Central memory CD8-positive, alpha-beta T cell (primary cell): ENCODE measurements at regions not wholly inside any gene's neighbourhood (a gene's known extent, or its start where the extent isn't known, plus 50 kb on each side); places are given as distances from the start of the nearest gene placed in this dataset.

Source experiments
- ATAC-seq: fragments of 150-1000 bp; cut with Tn5 transposase; replicated peaks from 2 replicates; pipeline ENCODE4 v1.10.0; 2022; ENCODE audit warnings: mild to moderate bottlenecking, moderate FRiP score, moderate number of reproducible peaks; ENCODE audit not compliant: poor library complexity, severe bottlenecking; ENCODE audit errors: extremely low read depth
- DNase-seq, 2 donors: peaks; one replicate each; pipeline ENCODE4 v3.0.0; 2021; ENCODE audit warnings: low spot score in 2 of 2
- H3K27ac Mint-ChIP-seq: one replicate; pipeline ENCODE4 v1.8.0; 2022; ENCODE audit warnings: low read depth, mild to moderate bottlenecking, moderate library complexity, mixed read lengths
- H3K27me3 Mint-ChIP-seq: one replicate; pipeline ENCODE4 v1.8.0; 2022; ENCODE audit warnings: mixed read lengths
- H3K36me3 Mint-ChIP-seq: one replicate; pipeline ENCODE4 v1.8.0; 2022; ENCODE audit warnings: mild to moderate bottlenecking, moderate library complexity, mixed read lengths; ENCODE audit not compliant: insufficient read depth
- H3K4me1 Mint-ChIP-seq: one replicate; pipeline ENCODE4 v1.8.0; 2022; ENCODE audit warnings: mixed read lengths
- H3K4me3 Mint-ChIP-seq: one replicate; pipeline ENCODE4 v1.8.0; 2022; ENCODE audit warnings: mild to moderate bottlenecking, moderate library complexity, mixed read lengths
- H3K9me3 Mint-ChIP-seq: one replicate; pipeline ENCODE4 v1.8.0; 2022; ENCODE audit warnings: mixed read lengths

DNA sequence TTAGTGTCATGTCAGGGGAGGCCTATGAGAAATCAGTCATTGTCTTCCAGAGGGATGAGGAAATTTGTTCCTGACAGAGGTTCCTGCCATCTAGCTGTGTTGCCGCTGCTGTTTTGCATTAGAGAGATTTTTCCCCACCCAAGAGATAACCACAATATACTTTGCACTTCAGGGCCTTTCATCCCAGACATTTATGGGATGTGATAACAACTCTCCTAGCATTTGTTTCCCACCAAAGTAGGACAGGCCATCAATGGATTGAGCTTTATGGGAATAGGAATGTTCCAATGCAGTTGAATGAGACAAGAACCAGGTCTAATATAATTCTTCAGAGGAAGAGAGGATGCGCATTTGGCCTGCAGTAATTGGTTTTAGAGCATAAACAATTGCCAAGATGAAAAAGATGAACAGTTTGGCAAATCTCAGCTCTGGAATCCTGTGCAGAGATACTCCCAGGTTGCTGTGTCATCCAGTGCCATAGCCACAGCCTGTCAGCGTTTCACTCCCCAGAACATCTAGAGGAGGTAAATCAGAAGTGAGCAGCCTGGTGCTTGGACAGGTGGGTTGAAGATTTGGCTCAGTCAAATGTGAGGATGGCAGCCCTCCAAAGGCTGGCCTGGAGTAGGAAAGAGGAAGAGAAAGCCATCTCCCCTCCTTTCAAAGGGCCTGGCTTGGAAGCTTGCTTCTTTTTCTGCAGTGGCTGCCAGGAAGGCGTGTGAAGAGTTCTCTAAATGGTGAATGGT lies 93.7 kb upstream of the SETBP1 start:
- Mint-ChIP-seq H3K9me3 (no peaks in the 10 kb centered on the region), H3K36me3 (no peaks in the 10 kb centered on the region), H3K27ac (no peak overlapping the region), H3K4me3 (no peak overlapping the region), H3K27me3 (peaks cover 9% of the 10 kb centered on the region), H3K4me1 (no peaks in the 10 kb centered on the region)
- DNase-seq (no peak), ATAC-seq (no peak)

DNA sequence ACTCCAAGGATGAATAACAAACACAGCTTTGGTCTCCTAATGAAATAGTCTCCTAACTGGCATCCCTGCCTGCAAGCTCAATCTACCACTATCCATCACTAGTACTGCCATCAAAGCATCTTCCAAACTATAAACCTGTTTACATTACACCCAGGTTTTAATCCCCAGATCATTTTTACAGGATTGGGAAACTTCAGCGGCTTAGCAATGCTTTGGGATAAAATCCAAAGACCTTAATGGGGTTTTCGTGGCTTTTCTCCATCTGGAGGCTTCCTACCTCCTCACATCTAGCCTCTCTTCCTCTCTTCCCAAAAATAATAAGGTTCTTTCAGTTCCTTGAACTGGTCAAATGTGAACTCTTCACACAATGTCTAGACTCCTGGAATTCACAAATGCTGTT lies 92.2 kb upstream of the SETBP1 start:
- no peak overlapping the region for H3K27ac Mint-ChIP-seq
- no peak for DNase-seq
- no peak overlapping the region for H3K4me3 Mint-ChIP-seq
- no peak for ATAC-seq
- peaks cover 9% of the 10 kb centered on the region for H3K27me3 Mint-ChIP-seq
- no peaks in the 10 kb centered on the region for H3K4me1 Mint-ChIP-seq
- no peaks in the 10 kb centered on the region for H3K36me3 Mint-ChIP-seq
- no peaks in the 10 kb centered on the region for H3K9me3 Mint-ChIP-seq

DNA sequence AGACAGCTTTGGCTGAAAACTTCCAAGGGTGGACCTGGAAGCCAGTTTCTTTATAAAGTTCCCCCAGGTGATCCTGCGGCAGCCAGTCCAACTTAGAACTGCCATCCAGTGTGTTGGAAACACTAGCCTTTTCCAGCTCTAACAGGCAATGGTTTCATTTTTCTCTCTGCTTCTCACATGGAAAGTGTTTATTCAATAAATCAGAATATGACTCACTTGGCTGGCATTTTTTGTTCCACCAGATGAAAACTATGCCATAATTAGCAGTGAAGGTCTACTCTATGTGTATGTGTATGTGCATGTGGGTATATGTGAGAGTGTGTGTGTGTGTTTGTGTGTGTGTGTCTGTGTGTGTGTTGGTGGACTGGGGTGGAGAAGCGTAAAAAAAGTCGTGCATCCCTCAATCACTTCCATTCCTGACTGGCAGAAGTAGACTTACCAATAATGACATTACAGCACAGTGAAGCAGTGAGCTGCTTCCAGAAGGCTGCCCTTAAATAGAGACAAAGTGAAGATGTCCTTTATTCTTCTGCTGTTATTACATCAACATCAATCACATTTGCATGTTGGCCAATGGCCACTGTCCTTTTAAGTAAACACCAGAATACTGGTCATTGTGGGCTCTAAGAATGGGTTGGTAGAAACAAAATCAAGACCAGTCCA lies 90.9 kb upstream of the SETBP1 start:
- Mint-ChIP-seq H3K4me1 (no peaks in the 10 kb centered on the region), H3K36me3 (peaks cover 1% of the 10 kb centered on the region), H3K9me3 (no peaks in the 10 kb centered on the region), H3K4me3 (no peak overlapping the region), H3K27me3 (peaks cover 9% of the 10 kb centered on the region), H3K27ac (no peak overlapping the region)
- no peak for ATAC-seq
- DNase-seq: no peak

DNA sequence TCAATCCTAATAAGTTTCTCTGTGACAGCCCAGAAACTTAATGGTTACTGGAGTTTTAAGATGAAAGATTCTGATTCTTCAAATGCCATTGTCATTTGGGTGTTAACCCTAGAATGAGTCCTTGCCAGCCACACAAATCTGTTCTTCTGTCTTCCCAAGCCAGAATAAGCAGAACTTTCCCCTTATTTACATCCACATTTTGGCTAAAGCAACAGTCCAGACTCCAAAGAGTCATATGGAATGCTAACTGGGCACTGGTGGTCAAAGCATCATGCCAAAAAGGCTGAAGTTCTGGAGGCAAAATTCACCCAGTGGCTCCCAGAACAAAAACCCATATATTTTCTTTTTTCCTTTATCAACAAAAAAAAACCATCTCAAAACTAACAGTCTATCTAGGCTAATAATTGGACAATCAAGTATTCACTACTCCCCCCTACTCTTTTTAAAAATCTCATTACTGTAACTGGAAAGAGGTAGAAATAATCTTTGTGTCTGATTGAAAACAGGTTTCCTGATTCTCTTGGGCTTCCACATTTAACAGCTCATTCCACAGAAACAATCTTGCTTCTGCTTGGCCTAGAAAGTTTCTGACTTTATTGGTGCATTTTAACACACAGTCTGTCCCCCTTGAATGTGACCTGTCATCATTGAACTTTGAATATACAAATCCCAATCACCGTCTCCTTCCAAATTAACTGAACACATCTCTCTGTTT lies 89.6 kb upstream of the SETBP1 start:
- Mint-ChIP-seq H3K4me3 (no peak overlapping the region), H3K4me1 (no peaks in the 10 kb centered on the region), H3K27ac (no peak overlapping the region), H3K9me3 (no peaks in the 10 kb centered on the region), H3K36me3 (peaks cover 1% of the 10 kb centered on the region), H3K27me3 (peaks cover 9% of the 10 kb centered on the region)
- DNase-seq (no peak), ATAC-seq (no peak)

DNA sequence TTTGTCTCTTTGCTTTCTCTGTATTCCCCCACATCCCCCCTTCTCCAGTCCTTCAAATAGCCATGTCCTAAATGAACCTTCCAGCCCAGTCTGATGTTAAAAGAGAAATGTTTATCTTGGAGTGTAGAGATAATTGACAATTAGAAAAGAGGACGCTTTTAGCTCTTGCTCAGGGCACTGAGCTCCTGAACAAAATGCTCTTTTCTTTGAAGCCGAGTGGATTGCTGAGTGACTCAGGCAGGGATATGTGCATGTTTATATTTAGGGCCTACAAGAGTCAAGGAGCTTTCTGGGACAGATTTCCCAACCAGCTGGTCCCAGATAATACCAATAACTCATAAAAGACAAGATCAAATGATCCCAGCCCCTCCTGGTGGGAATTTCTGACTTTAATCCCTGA lies 88.0 kb upstream of the SETBP1 start:
- H3K4me3 Mint-ChIP-seq: no peak overlapping the region
- H3K36me3 Mint-ChIP-seq: peaks cover 1% of the 10 kb centered on the region
- peaks cover 20% of the 10 kb centered on the region for H3K27me3 Mint-ChIP-seq

DNA sequence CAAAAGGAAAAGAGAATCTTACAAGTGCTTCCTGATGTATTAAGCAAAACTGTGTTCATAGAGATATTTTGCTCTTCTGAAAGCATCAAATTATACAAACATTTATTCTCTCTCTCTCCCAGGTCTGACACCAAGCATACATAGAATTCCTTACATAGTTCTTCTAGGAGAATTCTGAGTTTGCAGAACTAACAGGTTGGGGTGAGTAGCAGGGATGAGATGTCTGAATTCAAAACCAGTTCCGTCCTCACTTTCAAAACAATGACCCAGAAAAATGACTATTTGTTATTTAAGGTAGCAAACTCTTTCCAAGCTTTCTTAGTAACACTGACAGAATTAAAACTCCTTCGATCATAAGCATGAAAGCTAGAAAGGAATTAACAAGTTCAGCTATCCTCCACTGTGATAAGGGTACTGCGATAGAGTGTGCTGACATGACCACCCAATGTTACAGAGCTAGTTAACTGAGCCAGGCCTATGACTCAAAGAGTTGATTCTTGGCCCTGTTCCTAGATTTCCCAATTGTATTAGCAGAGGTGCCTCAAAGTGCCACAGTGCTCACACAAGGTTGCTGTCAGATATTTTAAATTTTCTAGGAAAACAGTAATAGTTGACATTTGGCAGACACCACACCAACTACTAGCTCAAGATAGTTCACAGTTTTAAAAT lies 85.8 kb upstream of the SETBP1 start:
- ATAC-seq (no peak), DNase-seq (no peak)
- Mint-ChIP-seq H3K27ac (no peak overlapping the region), H3K27me3 (peaks cover 14% of the 10 kb centered on the region), H3K9me3 (no peaks in the 10 kb centered on the region), H3K4me3 (no peak overlapping the region), H3K36me3 (peaks cover 1% of the 10 kb centered on the region), H3K4me1 (peaks cover 6% of the 10 kb centered on the region)

More for the DNA sequence above, 88.0 kb upstream of the SETBP1 start:
- no peak for DNase-seq
- ATAC-seq: no peak
- H3K4me1 Mint-ChIP-seq: peaks cover 6% of the 10 kb centered on the region
- no peaks in the 10 kb centered on the region for H3K9me3 Mint-ChIP-seq
- no peak overlapping the region for H3K27ac Mint-ChIP-seq

DNA sequence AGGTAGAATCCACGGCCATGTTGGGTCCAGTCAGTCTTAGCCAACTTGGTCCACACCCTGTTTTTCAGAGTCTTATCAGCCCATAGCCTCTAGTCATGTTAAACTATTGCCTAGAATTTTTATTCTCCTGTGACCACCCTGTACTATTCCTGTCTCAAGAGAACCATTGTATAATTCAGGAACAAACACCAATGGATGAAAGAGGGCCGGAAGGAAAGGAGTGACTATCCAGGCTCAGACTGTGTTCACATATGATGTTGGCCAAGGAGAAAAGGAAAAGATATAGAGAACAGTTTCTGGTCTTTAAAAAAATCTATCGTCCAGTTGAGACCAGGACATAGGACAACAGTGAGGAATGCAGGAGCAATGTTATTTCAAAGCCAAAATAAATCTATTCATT lies 82.9 kb upstream of the SETBP1 start:
- no peak for DNase-seq
- H3K36me3 Mint-ChIP-seq: peaks cover 1% of the 10 kb centered on the region
- no peak overlapping the region for H3K27ac Mint-ChIP-seq
- peaks cover 14% of the 10 kb centered on the region for H3K27me3 Mint-ChIP-seq
- no peaks in the 10 kb centered on the region for H3K9me3 Mint-ChIP-seq
- ATAC-seq: no peak
- H3K4me3 Mint-ChIP-seq: no peak overlapping the region
- peaks cover 6% of the 10 kb centered on the region for H3K4me1 Mint-ChIP-seq

DNA sequence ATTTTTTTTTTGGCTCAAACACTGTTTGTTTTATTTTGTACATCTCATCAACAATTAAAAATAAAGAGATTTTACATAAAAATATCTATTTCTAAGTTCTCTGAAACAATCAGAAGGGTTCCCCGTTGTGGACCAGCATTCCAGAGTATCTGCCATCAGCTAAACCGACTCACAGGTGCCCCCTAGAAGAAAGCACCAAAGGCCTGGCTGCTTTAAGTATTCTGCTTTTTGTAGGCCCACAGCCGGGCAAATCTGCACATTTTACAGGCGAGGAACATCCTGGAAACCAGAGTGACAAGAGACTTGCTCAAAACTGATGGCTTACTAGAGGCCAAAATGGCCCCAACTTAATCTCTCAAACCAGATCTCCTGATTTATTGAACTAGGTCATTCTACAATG lies 82.2 kb upstream of the SETBP1 start:
- DNase-seq (no peak), ATAC-seq (no peak)
- H3K27me3 Mint-ChIP-seq: peaks cover 14% of the 10 kb centered on the region
- peaks cover 6% of the 10 kb centered on the region for H3K4me1 Mint-ChIP-seq
- H3K36me3 Mint-ChIP-seq: peaks cover 1% of the 10 kb centered on the region
- no peak overlapping the region for H3K4me3 Mint-ChIP-seq
- no peaks in the 10 kb centered on the region for H3K9me3 Mint-ChIP-seq
- no peak overlapping the region for H3K27ac Mint-ChIP-seq

DNA sequence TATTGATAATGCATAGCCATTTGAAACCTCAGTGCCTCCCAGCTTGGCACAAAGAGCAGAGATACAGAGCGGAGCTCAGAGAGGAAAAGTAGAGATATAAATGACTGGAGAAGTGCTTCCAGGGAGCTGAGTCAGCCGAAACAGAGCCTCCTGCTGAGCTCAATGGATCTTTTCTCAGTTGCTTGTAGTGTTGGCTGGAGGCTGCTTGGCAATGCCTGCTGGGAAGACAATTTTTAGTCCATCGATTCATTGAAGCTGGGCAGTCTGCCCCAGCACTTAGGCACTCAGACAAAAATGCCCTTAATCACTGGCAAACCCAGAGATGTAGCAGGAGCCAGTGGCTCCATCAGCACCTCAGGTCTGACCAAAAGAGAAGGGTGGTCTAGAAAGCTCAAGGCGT lies 81.3 kb upstream of the SETBP1 start:
- Mint-ChIP-seq H3K4me1 (peaks cover 6% of the 10 kb centered on the region), H3K4me3 (no peak overlapping the region), H3K36me3 (no peaks in the 10 kb centered on the region), H3K27ac (no peak overlapping the region), H3K27me3 (peaks cover 14% of the 10 kb centered on the region), H3K9me3 (no peaks in the 10 kb centered on the region)
- DNase-seq: no peak
- no peak for ATAC-seq

DNA sequence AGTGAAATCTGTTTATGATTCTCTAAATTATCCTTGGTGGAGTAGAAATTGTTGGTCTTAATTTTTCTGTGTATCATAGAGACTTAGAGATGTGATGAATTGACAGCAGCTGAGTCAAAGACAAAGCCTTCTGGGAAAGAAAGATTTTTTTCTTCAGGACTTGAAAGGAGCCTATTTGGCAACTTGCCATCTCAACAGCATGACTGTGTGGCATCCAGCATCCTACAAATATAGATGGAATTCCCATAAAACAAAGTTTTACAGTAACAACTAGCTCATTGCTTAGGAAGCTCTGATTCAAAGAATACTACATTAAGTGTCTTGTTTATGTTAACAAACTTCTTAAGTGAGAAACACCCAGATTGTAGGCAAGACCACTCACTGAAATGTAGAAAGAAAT lies 79.2 kb upstream of the SETBP1 start:
- H3K27ac Mint-ChIP-seq: no peak overlapping the region
- H3K27me3 Mint-ChIP-seq: peaks cover 19% of the 10 kb centered on the region
- no peaks in the 10 kb centered on the region for H3K36me3 Mint-ChIP-seq
- ATAC-seq: no peak
- H3K4me3 Mint-ChIP-seq: no peak overlapping the region
- H3K4me1 Mint-ChIP-seq: peaks cover 6% of the 10 kb centered on the region
- no peak for DNase-seq
- no peaks in the 10 kb centered on the region for H3K9me3 Mint-ChIP-seq

DNA sequence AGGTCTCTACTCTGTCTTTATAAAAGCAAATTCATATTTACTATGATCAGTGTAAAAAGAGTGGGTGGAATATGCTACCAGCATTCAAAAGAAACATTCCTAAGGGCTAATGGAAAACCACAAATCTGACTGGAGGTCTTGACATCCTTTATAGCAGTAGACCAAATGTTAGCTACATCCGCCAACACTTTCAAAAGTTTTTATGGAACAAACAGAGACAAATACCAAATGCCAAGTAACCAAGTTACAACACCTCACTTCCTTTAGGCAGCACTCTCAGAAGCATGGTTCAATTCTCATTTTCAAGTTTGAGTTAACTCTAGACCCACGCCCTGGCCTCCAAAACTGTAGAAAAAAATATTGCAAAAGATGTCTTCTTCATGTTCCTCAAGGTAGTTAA lies 78.3 kb upstream of the SETBP1 start:
- DNase-seq (no peak), ATAC-seq (no peak)
- Mint-ChIP-seq H3K4me3 (no peak overlapping the region), H3K27me3 (peaks cover 19% of the 10 kb centered on the region), H3K9me3 (no peaks in the 10 kb centered on the region), H3K27ac (no peak overlapping the region), H3K36me3 (no peaks in the 10 kb centered on the region), H3K4me1 (no peaks in the 10 kb centered on the region)

DNA sequence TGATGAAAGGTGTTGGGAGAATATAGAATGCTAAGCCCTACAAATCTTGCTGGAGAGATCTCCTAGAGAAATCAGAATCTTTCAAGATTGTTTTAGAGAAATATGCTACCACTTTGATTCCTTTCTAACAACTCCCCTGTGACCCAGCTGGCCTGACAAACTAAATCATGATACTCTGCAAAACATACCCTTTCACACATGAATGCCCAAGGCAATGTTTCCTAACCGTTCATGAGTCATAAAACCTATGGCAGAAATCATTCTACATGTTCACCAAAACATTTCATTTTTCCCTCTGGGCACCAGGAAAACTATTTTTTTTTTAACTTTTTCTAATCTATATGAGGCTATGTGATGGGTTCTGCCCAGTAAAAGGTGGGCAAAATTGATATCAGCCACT lies 77.8 kb upstream of the SETBP1 start:
- H3K27ac Mint-ChIP-seq: no peak overlapping the region
- DNase-seq: no peak

More for the DNA sequence above, 77.8 kb upstream of the SETBP1 start:
- Mint-ChIP-seq H3K36me3 (no peaks in the 10 kb centered on the region), H3K4me3 (no peak overlapping the region), H3K4me1 (no peaks in the 10 kb centered on the region), H3K27me3 (peaks cover 19% of the 10 kb centered on the region), H3K9me3 (no peaks in the 10 kb centered on the region)
- ATAC-seq: no peak
